Activated CD8-positive, alpha-beta memory T cell treated with anti-CD3 and anti-CD28 coated beads, Interleukin-2, amount 50 U/mL, for 48 hours (primary cell): ENCODE measurements at regions not wholly inside any gene's neighbourhood (a gene's known extent, or its start where the extent isn't known, plus 50 kb on each side); places are given as distances from the start of the nearest gene placed in this dataset.
"Not testable (repeated sequence)": the region's sequence is repeated elsewhere in the genome, so short reads cannot be mapped to it uniquely, and the experiment has no call there.

Source experiments
- DNase-seq: peaks from one replicate; pipeline ENCODE4 v3.0.0-alpha.2; 2020

- DNase-seq, result not testable (repeated sequence)
Observed at GRCh38 chr13:65273811-65274420, 1956.2 kb downstream of the PCDH9 start.

- DNase-seq, result no peak
Observed at GRCh38 chr13:65268009-65268408, 1962.1 kb downstream of the PCDH9 start.

- no peak for DNase-seq
Observed at GRCh38 chr13:65265988-65266387, 1964.1 kb downstream of the PCDH9 start.

GRCh38 chr13:65264066-65264465 is 1966.1 kb downstream of the PCDH9 start:
- no peak for DNase-seq

GRCh38 chr13:65260946-65261891 is 1968.9 kb downstream of the PCDH9 start:
- no peak for DNase-seq

GRCh38 chr13:65240773-65241172 is 1989.4 kb downstream of the PCDH9 start:
- no peak for DNase-seq

GRCh38 chr13:65236841-65237418 is 1993.2 kb downstream of the PCDH9 start:
- DNase-seq, result no peak

- DNase-seq, result no peak
Observed at GRCh38 chr13:65217471-65217995, 2012.6 kb downstream of the PCDH9 start.

GRCh38 chr13:65202845-65203244 is 2027.3 kb downstream of the PCDH9 start:
- DNase-seq, result not testable (repeated sequence)

GRCh38 chr13:65188721-65189120 is 2041.4 kb downstream of the PCDH9 start:
- no peak for DNase-seq

- no peak for DNase-seq
Observed at GRCh38 chr13:65168026-65168425, 2062.1 kb downstream of the PCDH9 start.

- DNase-seq, result no peak
Observed at GRCh38 chr13:65166675-65167074, 2063.5 kb downstream of the PCDH9 start.

- DNase-seq, result no peak
Observed at GRCh38 chr13:65159803-65160202, 2070.3 kb downstream of the PCDH9 start.

GRCh38 chr13:65155861-65156260 is 2074.3 kb downstream of the PCDH9 start:
- no peak for DNase-seq

GRCh38 chr13:65154661-65155447 is 2075.3 kb downstream of the PCDH9 start:
- DNase-seq, result no peak

- DNase-seq, result no peak
Observed at GRCh38 chr13:65149687-65150086, 2080.4 kb downstream of the PCDH9 start.

GRCh38 chr13:65143920-65144319 is 2086.2 kb downstream of the PCDH9 start:
- DNase-seq, result no peak

GRCh38 chr13:65133094-65133493 is 2097.0 kb downstream of the PCDH9 start:
- DNase-seq, result no peak

- DNase-seq, result no peak
Observed at GRCh38 chr13:65125236-65125635, 2104.9 kb downstream of the PCDH9 start.

- DNase-seq, result no peak
Observed at GRCh38 chr13:65112531-65112941, 2117.6 kb downstream of the PCDH9 start.

- DNase-seq, result no peak
Observed at GRCh38 chr13:65112123-65112522, 2118.0 kb downstream of the PCDH9 start.

- DNase-seq, result no peak
Observed at GRCh38 chr13:65111223-65111622, 2118.9 kb downstream of the PCDH9 start.

- DNase-seq, result not testable (repeated sequence)
Observed at GRCh38 chr13:65104436-65104835, 2125.7 kb downstream of the PCDH9 start.
